ENCODE measurements at regions not wholly inside any gene's neighbourhood (a gene's known extent, or its start where the extent isn't known, plus 50 kb on each side); places are given as distances from the start of the nearest gene placed in this dataset.

DNA sequence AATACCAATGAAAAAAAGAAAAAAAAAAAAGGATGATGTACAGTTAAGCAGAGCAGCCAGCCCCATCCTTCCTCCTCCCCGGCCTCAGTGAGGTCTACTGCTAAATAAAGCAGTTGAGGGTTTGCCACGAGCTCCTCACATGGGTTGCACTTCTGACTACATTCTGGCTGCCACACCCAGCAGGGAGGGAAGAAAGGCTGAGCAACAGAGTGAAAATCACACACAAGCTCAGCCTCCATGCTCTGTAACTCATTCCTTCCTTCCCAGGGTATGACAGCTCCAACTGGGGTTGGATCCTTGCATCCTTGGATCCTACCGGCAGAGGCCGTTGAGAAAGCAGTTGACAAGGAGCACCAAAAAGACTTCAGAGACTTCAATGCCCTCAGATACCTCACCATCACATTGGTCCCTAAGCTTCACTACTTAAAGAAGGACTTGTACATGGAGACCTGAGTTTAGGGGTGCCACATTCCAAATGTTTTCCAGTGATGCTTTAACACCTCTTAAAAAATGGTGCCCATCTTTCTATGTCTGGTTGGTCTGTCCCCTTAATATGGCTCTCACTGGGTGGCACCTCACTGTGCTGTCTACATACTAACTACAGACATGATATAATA lies 52.9 kb upstream of the PIK3CG start:
- DNase-seq, result no peak

DNA sequence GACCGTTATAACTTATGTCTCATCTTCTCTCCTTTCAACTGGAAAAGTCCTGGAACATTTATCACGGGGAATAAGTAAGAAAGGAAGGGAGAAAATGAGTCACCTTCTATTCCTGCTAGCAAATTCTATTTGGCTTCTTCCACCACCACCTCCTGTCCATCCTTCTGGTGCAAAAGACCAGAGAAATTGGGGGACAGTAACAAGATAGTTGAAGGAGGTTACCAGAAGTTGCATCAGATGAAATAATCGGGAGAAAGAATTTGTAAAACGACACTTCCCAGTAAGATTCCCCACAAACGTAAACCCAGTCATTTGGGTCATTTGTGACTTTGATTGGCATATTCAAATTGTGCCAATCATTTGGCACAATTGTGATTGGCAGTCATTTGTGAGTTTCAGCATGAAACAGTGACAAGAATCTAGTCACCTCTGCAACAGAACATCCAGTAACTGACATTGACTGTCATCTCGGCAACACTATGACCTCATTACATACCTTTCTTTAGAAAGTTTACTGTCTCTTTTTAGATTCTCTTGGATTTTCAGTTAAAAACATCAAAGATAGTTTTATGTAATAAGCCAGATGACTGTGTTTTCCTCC lies 51.3 kb upstream of the PIK3CG start:
- DNase-seq, result no peak

DNA sequence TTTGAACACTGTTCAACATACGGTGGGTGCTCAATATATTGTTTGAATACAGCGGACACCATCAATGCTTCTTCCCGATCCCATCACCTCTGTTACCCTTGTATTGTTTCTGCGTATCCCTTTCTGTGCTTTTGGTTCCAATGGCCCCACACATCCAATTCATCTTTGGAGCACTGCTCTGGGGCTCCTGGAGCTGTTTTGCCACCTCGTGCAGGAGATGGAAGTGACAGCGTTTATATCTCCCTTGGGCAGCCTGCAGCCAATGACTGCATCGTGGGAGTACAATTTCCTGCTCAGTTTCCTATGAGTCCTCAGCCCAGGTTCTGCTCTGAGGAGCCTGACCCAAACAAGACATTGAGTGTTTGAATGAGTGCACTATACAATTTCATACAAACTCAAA lies 50.2 kb upstream of the PIK3CG start:
- DNase-seq, result no peak

All from activated CD8-positive, alpha-beta memory T cell treated with anti-CD3 and anti-CD28 coated beads for 24 hours (primary cell).